Mucosa of stomach (tissue), 1 donor: ENCODE measurements at regions not wholly inside any gene's neighbourhood (a gene's known extent, or its start where the extent isn't known, plus 50 kb on each side); places are given as distances from the start of the nearest gene placed in this dataset.

Experiments
- H3K27me3 ChIP-seq: one replicate; pipeline ENCODE4 v1.7.0; 2013; ENCODE audit warnings: mild to moderate bottlenecking, low read length; ENCODE audit not compliant: control insufficient read depth, insufficient read depth
- H3K36me3 ChIP-seq: one replicate; pipeline ENCODE4 v1.7.0; 2013; ENCODE audit warnings: low read length; ENCODE audit not compliant: control insufficient read depth, insufficient read depth
- H3K4me1 ChIP-seq: one replicate; pipeline ENCODE4 v1.7.0; 2013; ENCODE audit warnings: mild to moderate bottlenecking, low read length; ENCODE audit not compliant: control insufficient read depth, insufficient read depth
- H3K4me3 ChIP-seq: one replicate; pipeline ENCODE4 v1.7.0; 2013; ENCODE audit warnings: low read length
- H3K9ac ChIP-seq: one replicate; pipeline ENCODE4 v1.7.0; 2013; ENCODE audit warnings: mild to moderate bottlenecking, low read length, moderate library complexity
- H3K9me3 ChIP-seq: one replicate; pipeline ENCODE4 v1.7.0; 2013; ENCODE audit warnings: mild to moderate bottlenecking, low read length, moderate library complexity; ENCODE audit not compliant: control insufficient read depth
- donor health status: Pancreatic carcinoma.

DNA sequence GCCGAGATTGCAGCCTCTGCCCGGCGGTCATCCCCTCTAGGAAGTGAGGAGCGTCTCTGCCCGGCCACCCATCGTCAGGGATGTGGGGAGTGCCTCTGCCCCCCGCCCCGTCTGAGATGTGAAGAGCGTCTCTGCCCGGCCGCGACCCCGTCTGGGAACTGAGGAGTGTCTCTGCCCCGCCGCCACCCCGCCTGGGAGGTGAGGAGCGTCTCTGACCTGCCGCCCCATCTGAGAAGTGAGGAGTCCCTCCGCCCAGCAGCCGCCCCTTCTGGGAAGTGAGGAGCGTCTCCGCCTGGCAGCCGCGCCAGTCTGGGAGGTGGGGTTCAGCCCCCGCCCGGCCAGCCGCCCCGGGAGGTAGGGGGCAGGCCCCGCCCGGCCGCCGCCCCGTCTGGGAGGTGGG lies 544.0 kb downstream of the CCER1 start:
- Histone ChIP-seq H3K4me1 (no peaks in the 10 kb centered on the region), H3K9me3 (no peaks in the 10 kb centered on the region), H3K4me3 (no peak overlapping the region), H3K9ac (no peak overlapping the region), H3K27me3 (no peaks in the 10 kb centered on the region), H3K36me3 (no peaks in the 10 kb centered on the region)

DNA sequence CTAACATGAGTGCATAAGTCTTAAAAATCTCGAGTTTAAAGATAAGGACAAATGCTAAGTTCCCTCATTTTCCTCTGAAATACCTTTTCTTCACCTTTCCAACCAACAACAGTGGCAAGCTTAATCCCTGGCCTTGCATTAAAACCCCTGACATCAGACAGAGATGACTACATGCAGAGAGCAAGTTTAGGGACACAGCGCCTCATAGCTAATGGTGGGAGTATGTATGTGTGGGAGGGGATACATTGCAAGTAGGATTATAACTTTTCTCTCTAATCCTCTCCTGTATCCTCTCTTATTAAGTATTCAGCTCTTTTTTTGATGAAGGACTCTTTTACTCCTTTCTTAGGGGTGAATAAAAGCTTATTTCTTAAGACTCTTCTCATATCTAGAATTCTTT lies 547.1 kb downstream of the CCER1 start:
- H3K4me1 ChIP-seq, result no peaks in the 10 kb centered on the region
- H3K4me3 ChIP-seq, result no peak overlapping the region
- no peaks in the 10 kb centered on the region for H3K27me3 ChIP-seq
- no peak overlapping the region for H3K9ac ChIP-seq
- H3K9me3 ChIP-seq, result no peaks in the 10 kb centered on the region
- H3K36me3 ChIP-seq, result no peaks in the 10 kb centered on the region

DNA sequence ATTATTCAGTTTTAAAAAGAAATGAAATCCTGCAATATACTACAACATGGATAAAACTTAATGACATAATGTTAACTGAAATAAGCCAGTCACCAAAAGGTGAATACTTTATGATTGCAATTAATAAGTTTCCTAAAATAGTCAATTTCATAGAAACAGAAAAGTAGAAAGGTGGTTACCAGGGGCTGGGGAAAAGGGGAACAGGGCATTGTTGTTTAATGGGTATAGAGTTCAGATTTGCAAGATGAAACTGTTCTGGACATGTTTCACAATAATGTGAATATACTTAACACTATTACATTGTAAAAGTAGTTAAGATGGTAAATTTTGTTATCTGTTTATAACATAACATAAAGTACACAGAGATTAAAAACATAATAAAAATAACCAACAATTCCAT lies 550.9 kb downstream of the CCER1 start:
- Histone ChIP-seq H3K4me3 (no peak overlapping the region), H3K36me3 (no peaks in the 10 kb centered on the region), H3K27me3 (no peaks in the 10 kb centered on the region), H3K9me3 (no peaks in the 10 kb centered on the region), H3K9ac (no peak overlapping the region), H3K4me1 (peaks cover 7% of the 10 kb centered on the region)

DNA sequence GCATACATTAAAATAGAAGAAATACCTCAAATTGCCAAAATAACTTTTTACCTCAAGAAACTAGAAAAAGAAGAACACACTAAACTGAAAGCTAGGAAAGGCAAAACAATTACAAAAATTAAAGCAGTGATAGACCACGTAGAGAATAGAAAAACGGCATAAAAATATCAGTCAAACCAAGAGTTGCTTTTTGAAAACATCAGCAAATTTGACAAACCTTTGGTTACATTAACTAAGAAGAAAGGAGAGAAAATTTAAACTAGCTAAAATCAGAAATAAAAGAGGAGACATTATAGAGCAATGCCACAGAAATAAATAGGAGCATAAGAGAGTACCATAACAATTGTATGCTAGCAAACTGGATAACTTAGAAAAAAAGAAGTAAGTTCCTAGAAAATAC lies 553.8 kb downstream of the CCER1 start:
- H3K9ac ChIP-seq, result no peak overlapping the region
- H3K4me3 ChIP-seq, result no peak overlapping the region
- no peaks in the 10 kb centered on the region for H3K36me3 ChIP-seq
- peaks cover 7% of the 10 kb centered on the region for H3K4me1 ChIP-seq
- H3K27me3 ChIP-seq, result no peaks in the 10 kb centered on the region
- H3K9me3 ChIP-seq, result no peaks in the 10 kb centered on the region

DNA sequence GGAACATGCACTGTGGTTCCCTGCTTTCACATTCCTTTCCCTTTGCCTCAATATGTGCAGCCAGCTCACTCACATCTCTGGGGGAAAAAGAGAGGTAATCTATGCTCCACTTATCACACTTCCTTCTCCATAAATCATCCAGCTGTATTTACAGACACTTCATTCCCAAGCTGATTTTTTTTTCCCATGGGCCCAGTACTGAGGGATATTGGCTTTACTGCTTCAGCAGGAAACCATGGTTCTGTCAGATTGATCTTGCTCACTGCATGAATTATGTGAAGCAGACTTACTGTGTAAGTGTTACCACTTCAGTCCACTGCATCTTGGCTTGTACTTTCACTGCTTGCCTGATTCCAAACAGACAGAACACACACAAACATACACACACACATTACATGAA lies 555.6 kb downstream of the CCER1 start:
- H3K27me3 ChIP-seq, result no peaks in the 10 kb centered on the region
- peaks cover 7% of the 10 kb centered on the region for H3K4me1 ChIP-seq
- no peak overlapping the region for H3K4me3 ChIP-seq
- H3K9me3 ChIP-seq, result no peaks in the 10 kb centered on the region
- H3K36me3 ChIP-seq, result no peaks in the 10 kb centered on the region
- H3K9ac ChIP-seq, result no peak overlapping the region

DNA sequence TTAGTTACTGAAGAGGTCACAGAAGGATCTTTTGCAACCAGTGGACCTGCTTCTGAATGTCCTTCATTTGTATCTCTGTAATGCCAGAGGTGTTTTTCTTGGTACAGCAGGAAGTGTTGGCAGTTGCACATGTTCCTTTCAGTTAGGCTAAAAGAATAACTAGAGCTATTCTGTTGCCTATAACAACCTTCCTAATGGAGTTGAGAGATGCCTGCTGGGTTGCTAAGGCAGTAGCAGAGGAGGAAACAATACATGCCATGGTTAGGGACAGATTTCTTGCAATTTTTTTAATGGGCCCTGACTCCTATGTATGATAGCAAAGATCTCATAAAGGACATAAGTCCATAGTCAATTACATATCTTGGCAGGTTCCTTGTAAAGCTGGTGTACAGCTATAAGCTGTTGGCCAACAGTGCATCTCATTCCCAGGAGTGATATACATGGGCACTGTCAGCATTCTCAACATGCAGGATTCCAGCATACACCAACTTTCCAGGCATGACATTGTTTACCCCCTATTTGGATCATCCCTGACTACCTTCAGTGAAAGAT lies 556.6 kb downstream of the CCER1 start:
- H3K4me1 ChIP-seq, result peaks cover 7% of the 10 kb centered on the region

DNA sequence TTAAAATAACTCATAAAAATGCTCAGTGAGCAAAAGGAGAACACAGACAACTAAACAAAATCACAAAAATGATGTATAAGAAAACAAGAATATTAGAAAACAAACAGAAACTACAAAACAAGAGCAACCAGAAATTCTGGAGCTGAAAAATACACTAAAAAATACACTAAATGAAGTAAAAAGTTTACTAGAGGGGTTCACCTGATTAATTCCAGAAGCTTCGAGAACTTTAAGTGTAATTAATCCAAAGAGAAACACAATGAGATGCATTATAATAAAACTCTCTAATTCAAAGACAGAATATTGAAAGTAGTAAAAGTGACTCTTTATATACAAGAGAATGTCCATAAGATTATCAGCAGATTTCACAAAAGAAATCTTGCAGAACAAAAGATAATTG lies 558.4 kb downstream of the CCER1 start:
- Histone ChIP-seq H3K4me1 (peaks cover 7% of the 10 kb centered on the region), H3K27me3 (no peaks in the 10 kb centered on the region), H3K4me3 (no peak overlapping the region), H3K9ac (no peak overlapping the region), H3K36me3 (no peaks in the 10 kb centered on the region), H3K9me3 (no peaks in the 10 kb centered on the region)

More for the DNA sequence above, 556.6 kb downstream of the CCER1 start:
- Histone ChIP-seq H3K9ac (no peak overlapping the region), H3K9me3 (no peaks in the 10 kb centered on the region), H3K27me3 (no peaks in the 10 kb centered on the region), H3K36me3 (no peaks in the 10 kb centered on the region), H3K4me3 (no peak overlapping the region)

DNA sequence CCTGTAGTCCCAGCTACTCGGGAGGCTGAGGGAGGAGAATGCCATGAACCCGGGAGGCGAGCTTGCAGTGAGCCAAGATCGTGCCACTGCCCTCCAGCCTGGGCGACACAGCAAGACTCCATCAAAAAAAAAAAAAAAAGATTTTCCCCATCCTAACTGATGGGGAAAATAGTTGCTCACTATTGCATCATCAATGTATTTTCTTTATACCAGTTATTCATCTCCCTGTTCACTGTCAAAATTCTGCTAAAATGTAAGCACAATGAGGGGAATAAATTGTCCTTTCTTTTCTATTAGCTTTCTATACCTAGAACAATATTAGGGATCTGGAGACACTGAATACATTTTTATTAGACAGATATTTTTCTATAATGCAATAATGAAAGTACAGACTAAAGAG lies 561.3 kb downstream of the CCER1 start:
- Histone ChIP-seq H3K4me3 (no peak overlapping the region), H3K9ac (no peak overlapping the region), H3K4me1 (no peaks in the 10 kb centered on the region), H3K36me3 (no peaks in the 10 kb centered on the region), H3K9me3 (no peaks in the 10 kb centered on the region), H3K27me3 (no peaks in the 10 kb centered on the region)

DNA sequence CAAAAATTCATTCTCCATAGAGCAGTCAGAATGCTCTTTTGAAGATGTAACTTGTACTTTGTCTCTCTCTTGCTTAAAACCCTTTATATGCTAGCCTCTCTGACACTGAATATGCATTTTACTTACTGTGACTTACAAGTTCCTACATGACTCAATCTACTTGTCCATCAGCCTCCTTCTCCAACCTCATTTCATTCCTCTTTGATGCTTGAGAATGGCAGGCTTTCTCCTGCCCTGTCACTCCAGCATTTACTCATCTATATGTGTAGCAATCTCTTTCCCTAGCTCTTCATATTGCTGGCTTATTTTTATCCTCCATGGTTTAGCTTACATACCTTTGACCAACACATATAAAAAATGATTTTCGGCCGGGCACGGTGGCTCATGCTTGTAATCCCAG lies 561.9 kb downstream of the CCER1 start:
- H3K4me3 ChIP-seq, result no peak overlapping the region
- no peaks in the 10 kb centered on the region for H3K36me3 ChIP-seq
- no peak overlapping the region for H3K9ac ChIP-seq
- no peaks in the 10 kb centered on the region for H3K4me1 ChIP-seq
- H3K9me3 ChIP-seq, result no peaks in the 10 kb centered on the region
- H3K27me3 ChIP-seq, result no peaks in the 10 kb centered on the region

DNA sequence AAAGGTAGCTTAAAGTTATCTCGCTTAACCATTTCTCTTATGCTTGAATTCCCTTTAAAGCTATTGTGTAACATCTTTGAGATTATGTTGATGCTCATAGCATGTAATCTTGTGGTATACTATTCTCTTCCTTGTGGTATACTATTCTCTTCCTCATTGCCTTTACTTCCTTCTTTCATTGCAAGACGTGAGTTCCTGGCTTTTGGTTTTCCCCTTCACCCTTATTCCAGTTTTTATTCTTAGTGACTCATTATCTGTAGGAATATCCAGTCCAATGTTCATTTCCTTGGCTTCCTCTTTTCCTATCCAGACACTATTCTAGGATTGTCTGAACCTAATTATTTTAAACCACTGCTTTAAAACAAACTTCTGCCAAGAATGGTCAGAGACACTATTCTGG lies 564.0 kb downstream of the CCER1 start:
- Histone ChIP-seq H3K4me1 (no peaks in the 10 kb centered on the region), H3K4me3 (no peak overlapping the region)

DNA sequence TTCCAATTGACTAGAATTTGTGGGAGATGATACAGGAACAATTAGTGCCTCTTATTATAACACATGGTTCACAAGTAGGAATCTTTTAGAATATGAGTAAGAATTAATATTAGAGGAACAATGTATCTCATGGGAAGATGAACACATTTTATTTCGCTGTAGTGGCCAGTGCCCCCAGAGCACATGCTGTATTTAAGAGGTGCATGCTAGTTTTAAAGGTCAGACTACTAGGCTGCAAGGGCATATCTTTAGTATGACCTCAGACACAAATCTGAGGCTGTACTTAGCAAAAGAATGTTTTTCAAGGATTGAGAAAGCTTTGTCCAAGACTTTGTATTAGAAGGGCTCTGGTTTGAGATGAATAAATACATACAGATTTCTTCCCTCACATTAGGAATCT lies 586.9 kb downstream of the CCER1 start:
- H3K4me3 ChIP-seq, result no peak overlapping the region
- H3K9ac ChIP-seq, result no peak overlapping the region
- no peaks in the 10 kb centered on the region for H3K27me3 ChIP-seq
- H3K36me3 ChIP-seq, result no peaks in the 10 kb centered on the region
- no peaks in the 10 kb centered on the region for H3K9me3 ChIP-seq
- H3K4me1 ChIP-seq, result no peaks in the 10 kb centered on the region

More for the DNA sequence above, 564.0 kb downstream of the CCER1 start:
- H3K9me3 ChIP-seq, result no peaks in the 10 kb centered on the region
- H3K27me3 ChIP-seq, result no peaks in the 10 kb centered on the region
- H3K36me3 ChIP-seq, result no peaks in the 10 kb centered on the region
- H3K9ac ChIP-seq, result no peak overlapping the region

DNA sequence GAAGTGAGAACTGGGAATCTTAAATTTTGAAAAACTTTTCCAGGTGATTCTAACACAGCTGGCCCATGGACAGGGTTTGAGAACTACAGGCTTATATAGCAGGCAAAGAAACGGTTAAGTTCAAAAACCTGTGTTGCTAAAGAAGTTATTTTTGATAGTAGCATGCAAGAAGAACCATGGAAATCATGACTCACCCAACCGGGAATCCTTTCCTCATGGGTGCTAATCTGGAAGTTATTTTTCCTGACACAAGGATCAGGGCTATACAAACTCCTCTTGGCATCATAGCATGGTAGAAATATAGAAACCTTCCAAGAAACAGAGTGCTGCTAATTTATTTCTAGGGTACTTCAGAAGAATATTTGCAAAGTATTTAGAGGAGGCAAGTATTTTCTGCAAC lies 588.7 kb downstream of the CCER1 start:
- no peaks in the 10 kb centered on the region for H3K4me1 ChIP-seq
- H3K9me3 ChIP-seq, result no peaks in the 10 kb centered on the region

DNA sequence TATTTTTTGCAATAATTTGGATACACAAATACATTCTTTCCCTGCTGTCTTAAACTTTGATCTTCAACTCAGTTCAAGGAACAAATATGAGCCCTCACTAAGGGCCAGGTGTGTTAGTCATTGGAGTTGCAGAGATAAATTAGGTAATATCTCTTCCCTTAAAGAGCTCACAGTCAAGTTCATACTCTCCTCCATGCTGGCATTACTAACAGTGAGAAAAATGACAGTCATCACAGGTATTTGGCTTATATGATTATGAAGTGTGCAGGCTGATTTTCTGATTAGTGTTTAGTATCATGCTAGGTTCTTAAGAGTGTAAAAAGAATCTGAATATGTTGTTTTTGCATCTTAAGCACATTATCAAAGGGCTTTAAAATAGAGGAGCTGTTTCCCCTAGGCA lies 594.7 kb downstream of the CCER1 start:
- Histone ChIP-seq H3K4me1 (no peaks in the 10 kb centered on the region), H3K9ac (no peak overlapping the region), H3K36me3 (no peaks in the 10 kb centered on the region), H3K27me3 (no peaks in the 10 kb centered on the region), H3K9me3 (no peaks in the 10 kb centered on the region), H3K4me3 (no peak overlapping the region)

More for the DNA sequence above, 588.7 kb downstream of the CCER1 start:
- Histone ChIP-seq H3K27me3 (no peaks in the 10 kb centered on the region), H3K36me3 (no peaks in the 10 kb centered on the region), H3K4me3 (no peak overlapping the region), H3K9ac (no peak overlapping the region)
